IMR-90 (cell line): ENCODE measurements at regions not wholly inside any gene's neighbourhood (a gene's known extent, or its start where the extent isn't known, plus 50 kb on each side); places are given as distances from the start of the nearest gene placed in this dataset.
A peak's percentile ranks its signal among the peaks of the same experiment; 100 is the strongest.

Experiments
- ATAC-seq: fragments of 200-7000 bp; cut with Tn5 transposase; 2 replicates; pipeline ENCODE4 v1.9.1; 2020; ENCODE audit warnings: low read depth, mild to moderate bottlenecking, moderate library complexity
- BruUV-seq: library from RNA; stranded (reverse); fragments of 400-500 nt; replicated peaks from 2 replicates; lab custom pipeline; 2021; lab: Mats Ljungman, UMichigan
- CTCF ChIA-PET: fragments of 300-600 bp; formaldehyde crosslinking; extraction: SDS; loops from one replicate; lab custom pipeline; 2021; ENCODE audit warnings: antibody characterized with exemption; lab: Yijun Ruan, JAX
- POLR2A ChIA-PET: fragments of 300-600 bp; sonication (Branson Sonifier 250); formaldehyde crosslinking; loops from one replicate; lab custom pipeline; 2022; ENCODE audit warnings: antibody characterized with exemption; ENCODE audit not compliant: unreplicated experiment; lab: Charles Lee
- DNase-seq: peaks from one replicate; pipeline ENCODE4 v3.0.0; 2013
- H2AFZ ChIP-seq: replicated peaks from 2 replicates; pipeline ENCODE3; 2013; ENCODE audit warnings: low read length, mild to moderate bottlenecking; ENCODE audit not compliant: poor library complexity
- H2AK5ac ChIP-seq: 2 replicates; pipeline ENCODE4 v1.6.1; 2013; ENCODE audit warnings: low read depth, low read length, inconsistent platforms
- H2AK9ac ChIP-seq: replicated peaks from 2 replicates; pipeline ENCODE3; 2013; ENCODE audit warnings: mild to moderate bottlenecking, low read depth, low read length, moderate library complexity; ENCODE audit not compliant: poor library complexity
- H2BK120ac ChIP-seq: 2 replicates; pipeline ENCODE4 v1.6.1; 2013; ENCODE audit warnings: low read depth, low read length, inconsistent platforms
- H2BK15ac ChIP-seq: 3 replicates; pipeline ENCODE4 v1.6.1; 2013; ENCODE audit warnings: low read depth, low read length, inconsistent platforms
- H2BK20ac ChIP-seq: 2 replicates; pipeline ENCODE4 v1.6.1; 2013; ENCODE audit warnings: low read depth, mild to moderate bottlenecking, inconsistent platforms, low read length, moderate library complexity
- H2BK5ac ChIP-seq: 2 replicates; pipeline ENCODE4 v1.6.1; 2013; ENCODE audit warnings: mild to moderate bottlenecking, low read depth, low read length, inconsistent platforms; ENCODE audit not compliant: poor library complexity, severe bottlenecking
- H3K14ac ChIP-seq: replicated peaks from 2 replicates; pipeline ENCODE4 v1.6.1; 2013; ENCODE audit warnings: low read depth, low read length, inconsistent platforms
- H3K18ac ChIP-seq: 2 replicates; pipeline ENCODE4 v1.6.1; 2013; ENCODE audit warnings: low read depth, low read length, control low read depth
- H3K23ac ChIP-seq: 2 replicates; pipeline ENCODE4 v1.6.1; 2013; ENCODE audit warnings: low read depth, low read length, inconsistent platforms
- H3K27ac ChIP-seq: 2 replicates; pipeline ENCODE4 v1.5.1; 2013; ENCODE audit warnings: mild to moderate bottlenecking, control low read depth, low read length; ENCODE audit not compliant: insufficient read depth
- H3K27me3 ChIP-seq: 2 replicates; pipeline ENCODE4 v1.6.1; 2013; ENCODE audit warnings: low read length; ENCODE audit not compliant: control insufficient read depth, insufficient read depth
- H3K36me3 ChIP-seq: 2 replicates; pipeline ENCODE4 v1.6.1; 2013; ENCODE audit warnings: low read length, mixed read lengths; ENCODE audit not compliant: control insufficient read depth, insufficient read depth
- H3K4ac ChIP-seq: 2 replicates; pipeline ENCODE4 v1.6.1; 2013; ENCODE audit warnings: low read depth, low read length, inconsistent platforms
- H3K4me1 ChIP-seq: 2 replicates; pipeline ENCODE4 v1.6.1; 2013; ENCODE audit warnings: low read length, mixed read lengths; ENCODE audit not compliant: control insufficient read depth, insufficient read depth
- H3K4me2 ChIP-seq: 2 replicates; pipeline ENCODE4 v1.6.1; 2013; ENCODE audit warnings: low read depth, mild to moderate bottlenecking, control low read depth, low read length, moderate library complexity
- H3K4me3 ChIP-seq: 2 replicates; pipeline ENCODE4 v1.5.1; 2013; ENCODE audit warnings: low read depth, mild to moderate bottlenecking, control low read depth, low read length, moderate library complexity; ENCODE audit not compliant: insufficient read depth
- H3K56ac ChIP-seq: 2 replicates; pipeline ENCODE4 v1.6.1; 2013; ENCODE audit warnings: low read length, inconsistent platforms; ENCODE audit not compliant: insufficient read depth; ENCODE audit errors: extremely low read depth
- H3K79me1 ChIP-seq, 2 experiments: 2 replicates each; pipeline ENCODE4 v1.6.1; 2013; ENCODE audit warnings: low read length in 2 of 2, inconsistent platforms in 1 of 2, low read depth in 1 of 2
- H3K9ac ChIP-seq: 2 replicates; pipeline ENCODE4 v1.6.1; 2013; ENCODE audit warnings: low read depth, low read length, control low read depth
- H3K9me1 ChIP-seq: 2 replicates; pipeline ENCODE4 v1.6.1; 2013; ENCODE audit warnings: low read length, inconsistent platforms; ENCODE audit not compliant: insufficient read depth
- H3K9me3 ChIP-seq: 2 replicates; pipeline ENCODE4 v1.6.1; 2013; ENCODE audit warnings: low read length; ENCODE audit not compliant: control insufficient read depth, insufficient read depth
- H4K20me1 ChIP-seq: 2 replicates; pipeline ENCODE4 v1.6.1; 2013; ENCODE audit warnings: low read length, inconsistent platforms; ENCODE audit not compliant: insufficient read depth
- H4K5ac ChIP-seq: 2 replicates; pipeline ENCODE4 v1.6.1; 2013; ENCODE audit warnings: mild to moderate bottlenecking, low read depth, low read length, control low read depth
- H4K8ac ChIP-seq, 2 experiments: 2 replicates each; pipeline ENCODE4 v1.6.1; 2013; ENCODE audit warnings: low read depth in 2 of 2, low read length in 2 of 2, control low read depth in 1 of 2, inconsistent platforms in 1 of 2
- H4K91ac ChIP-seq: 2 replicates; pipeline ENCODE4 v1.6.1; 2013; ENCODE audit warnings: low read depth, low read length, inconsistent platforms; ENCODE audit not compliant: insufficient read depth
- BHLHE40 ChIP-seq: fragments of 150-350 bp; IDR thresholded peaks from 2 replicates; pipeline ENCODE4 v1.6.1; 2016; ENCODE audit warnings: mild to moderate bottlenecking, low read depth, low read length
- CHD1 ChIP-seq: IDR thresholded peaks from 2 replicates; pipeline ENCODE4 v1.6.1; 2012; ENCODE audit warnings: low read depth, low read length, improper control_type of control experiment
- MAFK ChIP-seq: IDR thresholded peaks from 2 replicates; pipeline ENCODE4 v1.6.1; 2012; ENCODE audit warnings: low read depth, low read length, improper control_type of control experiment
- MAZ ChIP-seq: IDR thresholded peaks from 2 replicates; pipeline ENCODE4 v1.6.1; 2012; ENCODE audit warnings: low read depth, mild to moderate bottlenecking, low read length, improper control_type of control experiment, moderate library complexity, borderline replicate concordance
- SMC3 ChIP-seq: fragments of 150-350 bp; IDR thresholded peaks from 2 replicates; pipeline ENCODE4 v1.6.1; 2016; ENCODE audit warnings: low read depth, mild to moderate bottlenecking, antibody characterized with exemption, low read length, moderate library complexity
- WGBS, 2 experiments: methylation state at CpG; one replicate each; pipeline versions ENCODE4 v1.1.5 to v1.1.7; 2013; ENCODE audit warnings: missing lambda C conversion rate in 2 of 2; ENCODE audit not compliant: insufficient read length in 1 of 2; ENCODE audit errors: extremely low coverage in 2 of 2; 5-methylcytosine and 5-hydroxymethylcytosine counted together
- dilution Hi-C: fragments of 300-500 bp; cut with HindIII; formaldehyde crosslinking; loops from one replicate; pipeline ENCODE4 v1.14.3; 2018; ENCODE audit warnings: low sequenced_read_pairs; ENCODE audit not compliant: unreplicated experiment
- in situ Hi-C: fragments of 300-500 bp; cut with MboI; formaldehyde crosslinking; loops from 3 replicates; pipeline ENCODE4 v1.14.3; 2019; ENCODE audit warnings: low sequenced_read_pairs, inconsistent platforms, mixed read lengths
- intact Hi-C: fragments of 100-400 bp; cut with micrococcal nuclease; formaldehyde crosslinking; loops from 2 replicates; pipeline ENCODE4 v1.10.0; 2022
- TF ChIP-seq, protein P1 (sequence below): conservative IDR thresholded peaks from 2 replicates; pipeline ENCODE4 v1.5.1; 2012; ENCODE audit warnings: mild to moderate bottlenecking, low read depth, low read length, improper control_type of control experiment

GRCh38 chr15:39198044-39199000 is 382.6 kb upstream of the THBS1 start:
- peaks cover 9 to 19% of the 10 kb centered on the region in 2 experiments; a peak in 3 of 4 replicates for H3K79me1 ChIP-seq
- intact Hi-C loops (no loop called here), in situ Hi-C loops (no loop called here), dilution Hi-C loops (no loop called here)
- peak overlapping the region; percentile 72 for H4K91ac ChIP-seq
- peak overlapping the region; percentile 24; the same call in 1 of the 2 replicates for H3K27ac ChIP-seq
- H2AK5ac ChIP-seq, result peak overlapping the region; percentile 87
- no peaks in the 10 kb centered on the region for H4K20me1 ChIP-seq
- no peak overlapping the region for H3K4me3 ChIP-seq
- ChIA-PET CTCF (interaction anchor here (0.6 kb wide), 1 partner anchor 36 kb away, joined by 6 read pairs; no protein-coding TSS in a partner anchor), POLR2A (interaction anchor here (3.0 kb wide), 1 partner anchor 383 kb away, joined by 10 read pairs; the partner anchor contains the start of gene THBS1)
- H2BK5ac ChIP-seq, result peak overlapping the region; percentile 31
- peak overlapping the region; percentile 11 to 17 for H4K8ac ChIP-seq
- H3K4ac ChIP-seq, result peak overlapping the region; percentile 77
- H3K9ac ChIP-seq, result no peak overlapping the region
- peak overlapping the region; percentile 79 for H3K14ac ChIP-seq
- H2BK15ac ChIP-seq, result peak overlapping the region; percentile 81; the same call in 2 of the 3 replicates
- no peak overlapping the region for H2AFZ ChIP-seq
- H3K9me1 ChIP-seq, result peaks cover 22% of the 10 kb centered on the region
- peak overlapping the region; percentile 82 for H3K23ac ChIP-seq
- H3K18ac ChIP-seq, result peak overlapping the region; percentile 94
- no peaks in the 10 kb centered on the region for H3K9me3 ChIP-seq
- peak overlapping the region; percentile 89 for H2BK120ac ChIP-seq
- no peak for DNase-seq
- TF ChIP-seq, protein P1, sequence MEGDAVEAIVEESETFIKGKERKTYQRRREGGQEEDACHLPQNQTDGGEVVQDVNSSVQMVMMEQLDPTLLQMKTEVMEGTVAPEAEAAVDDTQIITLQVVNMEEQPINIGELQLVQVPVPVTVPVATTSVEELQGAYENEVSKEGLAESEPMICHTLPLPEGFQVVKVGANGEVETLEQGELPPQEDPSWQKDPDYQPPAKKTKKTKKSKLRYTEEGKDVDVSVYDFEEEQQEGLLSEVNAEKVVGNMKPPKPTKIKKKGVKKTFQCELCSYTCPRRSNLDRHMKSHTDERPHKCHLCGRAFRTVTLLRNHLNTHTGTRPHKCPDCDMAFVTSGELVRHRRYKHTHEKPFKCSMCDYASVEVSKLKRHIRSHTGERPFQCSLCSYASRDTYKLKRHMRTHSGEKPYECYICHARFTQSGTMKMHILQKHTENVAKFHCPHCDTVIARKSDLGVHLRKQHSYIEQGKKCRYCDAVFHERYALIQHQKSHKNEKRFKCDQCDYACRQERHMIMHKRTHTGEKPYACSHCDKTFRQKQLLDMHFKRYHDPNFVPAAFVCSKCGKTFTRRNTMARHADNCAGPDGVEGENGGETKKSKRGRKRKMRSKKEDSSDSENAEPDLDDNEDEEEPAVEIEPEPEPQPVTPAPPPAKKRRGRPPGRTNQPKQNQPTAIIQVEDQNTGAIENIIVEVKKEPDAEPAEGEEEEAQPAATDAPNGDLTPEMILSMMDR, result no peak
- TF ChIP-seq CHD1, result no peak
- TF ChIP-seq SMC3, result no peak
- no peak for TF ChIP-seq MAFK
- TF ChIP-seq BHLHE40, result no peak
- no peak for TF ChIP-seq MAZ
- H3K4me1 ChIP-seq, result peaks cover 30% of the 10 kb centered on the region
- peak overlapping the region; percentile 83 for H4K5ac ChIP-seq
- no peak for ATAC-seq
- no peak overlapping the region for H3K56ac ChIP-seq
- no CpG with 5 or more reads among the region's 6 CpGs for WGBS, 2 experiments
- H2BK20ac ChIP-seq, result peak overlapping the region; percentile 93
- no peak overlapping the region for H2AK9ac ChIP-seq
- H3K27me3 ChIP-seq, result no peaks in the 10 kb centered on the region
- H3K36me3 ChIP-seq, result no peaks in the 10 kb centered on the region
- BruUV-seq, result no TSS peak
- no peak overlapping the region for H3K4me2 ChIP-seq
